Esophagus muscularis mucosa (tissue), 4 donors: ENCODE measurements at regions not wholly inside any gene's neighbourhood (a gene's known extent, or its start where the extent isn't known, plus 50 kb on each side); places are given as distances from the start of the nearest gene placed in this dataset.

Source experiments
- EP300 ChIP-seq: sonication (generic); formaldehyde crosslinking; IDR thresholded peaks from one replicate; pipeline ENCODE4 v1.6.1; 2017; ENCODE audit warnings: antibody characterized with exemption
- POLR2A ChIP-seq: fragments of 450-650 bp; IDR thresholded peaks from one replicate; pipeline ENCODE4 v1.6.1; 2017; ENCODE audit warnings: antibody characterized with exemption, moderate library complexity, mild to moderate bottlenecking, low read depth
- POLR2AphosphoS5 ChIP-seq, 2 donors: sonication (generic); formaldehyde crosslinking; IDR thresholded peaks; one replicate each; pipeline ENCODE4 v1.6.1; 2017; ENCODE audit warnings: antibody characterized with exemption in 2 of 2
- TF ChIP-seq, protein P1 (sequence below), 3 experiments: fragments of 200-600 bp in 2 of 3; fragments of 450-650 bp in 1 of 3; sonication (generic) in 2 of 3; IDR thresholded peaks; one replicate each; pipeline ENCODE4 v1.5.1; 2017 to 2019; ENCODE audit warnings: antibody characterized with exemption in 3 of 3, mild to moderate bottlenecking in 2 of 3, moderate library complexity in 1 of 3

DNA sequence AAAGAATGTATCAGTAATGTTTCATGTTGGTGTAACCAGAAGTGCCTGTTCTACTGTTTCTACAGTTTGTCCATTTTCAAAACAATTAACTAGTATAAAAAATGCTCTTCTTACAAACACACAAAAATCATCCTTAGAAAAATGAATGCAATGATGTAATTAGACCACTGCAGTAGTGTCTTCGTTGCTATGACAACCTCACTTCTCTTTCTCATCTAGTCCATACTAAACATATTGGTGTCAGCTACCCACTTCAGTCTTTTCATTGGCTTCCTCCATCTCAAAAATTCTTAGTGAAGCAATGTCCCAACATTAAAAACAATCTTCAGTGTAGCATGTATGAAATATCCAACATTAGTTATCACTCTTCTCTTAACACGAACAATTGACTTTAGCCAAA, 1265.8 kb downstream of the REEP3 start:
- TF ChIP-seq POLR2A (no peak), POLR2AphosphoS5 (IDR thresholded peaks at IDR 0.05) (no peak), EP300 (no peak)
- TF ChIP-seq, protein P1, sequence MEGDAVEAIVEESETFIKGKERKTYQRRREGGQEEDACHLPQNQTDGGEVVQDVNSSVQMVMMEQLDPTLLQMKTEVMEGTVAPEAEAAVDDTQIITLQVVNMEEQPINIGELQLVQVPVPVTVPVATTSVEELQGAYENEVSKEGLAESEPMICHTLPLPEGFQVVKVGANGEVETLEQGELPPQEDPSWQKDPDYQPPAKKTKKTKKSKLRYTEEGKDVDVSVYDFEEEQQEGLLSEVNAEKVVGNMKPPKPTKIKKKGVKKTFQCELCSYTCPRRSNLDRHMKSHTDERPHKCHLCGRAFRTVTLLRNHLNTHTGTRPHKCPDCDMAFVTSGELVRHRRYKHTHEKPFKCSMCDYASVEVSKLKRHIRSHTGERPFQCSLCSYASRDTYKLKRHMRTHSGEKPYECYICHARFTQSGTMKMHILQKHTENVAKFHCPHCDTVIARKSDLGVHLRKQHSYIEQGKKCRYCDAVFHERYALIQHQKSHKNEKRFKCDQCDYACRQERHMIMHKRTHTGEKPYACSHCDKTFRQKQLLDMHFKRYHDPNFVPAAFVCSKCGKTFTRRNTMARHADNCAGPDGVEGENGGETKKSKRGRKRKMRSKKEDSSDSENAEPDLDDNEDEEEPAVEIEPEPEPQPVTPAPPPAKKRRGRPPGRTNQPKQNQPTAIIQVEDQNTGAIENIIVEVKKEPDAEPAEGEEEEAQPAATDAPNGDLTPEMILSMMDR (IDR thresholded peaks at IDR 0.05): no peak
